HG03196 (cell line): ENCODE measurements at regions not wholly inside any gene's neighbourhood (a gene's known extent, or its start where the extent isn't known, plus 50 kb on each side); places are given as distances from the start of the nearest gene placed in this dataset.

Experiments
- ATAC-seq: cut with Tn5 transposase; IDR thresholded peaks from one replicate; pipeline ENCODE4 v1.9.1; 2021; ENCODE audit not compliant: unreplicated experiment

DNA sequence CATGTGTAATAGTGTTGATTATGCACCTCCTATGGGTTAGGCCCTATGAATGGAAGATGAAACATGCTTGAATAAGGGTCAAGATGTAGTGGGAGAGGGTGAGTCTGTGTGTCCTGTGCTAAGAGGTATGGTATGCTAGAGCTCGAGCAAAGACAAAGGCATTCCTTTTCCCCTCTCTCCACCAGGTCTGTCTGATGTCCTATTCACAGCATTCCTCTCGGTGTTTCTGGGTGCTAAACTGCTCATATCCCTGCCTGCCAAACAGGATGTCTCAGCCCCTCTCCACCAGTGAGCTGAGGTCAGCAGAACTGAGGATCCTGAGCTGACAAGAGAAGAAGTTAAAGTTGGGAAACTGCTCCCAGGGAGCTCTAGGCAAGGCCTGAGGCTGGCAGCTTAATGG is 344.9 kb downstream of the TSN start:
- no peak for ATAC-seq

DNA sequence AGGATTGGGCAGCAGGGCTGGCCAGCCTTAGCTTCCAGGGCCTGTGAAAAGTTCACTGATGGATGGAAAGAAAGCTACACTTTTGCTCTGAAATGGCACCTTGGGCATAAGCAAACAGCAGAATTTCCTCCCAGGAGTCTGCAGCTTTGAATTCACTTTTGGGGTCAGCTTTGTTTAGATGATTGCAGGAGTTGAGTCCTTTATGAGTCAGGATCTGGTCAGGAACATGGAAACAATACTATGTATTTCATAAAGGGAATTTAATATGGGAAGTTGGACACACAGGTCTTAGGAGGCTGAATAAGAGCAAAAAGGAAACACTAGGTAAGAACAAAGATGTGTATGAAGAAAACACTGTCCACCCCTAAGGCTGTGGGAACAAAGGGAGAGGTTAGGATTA is 345.3 kb downstream of the TSN start:
- no peak for ATAC-seq

DNA sequence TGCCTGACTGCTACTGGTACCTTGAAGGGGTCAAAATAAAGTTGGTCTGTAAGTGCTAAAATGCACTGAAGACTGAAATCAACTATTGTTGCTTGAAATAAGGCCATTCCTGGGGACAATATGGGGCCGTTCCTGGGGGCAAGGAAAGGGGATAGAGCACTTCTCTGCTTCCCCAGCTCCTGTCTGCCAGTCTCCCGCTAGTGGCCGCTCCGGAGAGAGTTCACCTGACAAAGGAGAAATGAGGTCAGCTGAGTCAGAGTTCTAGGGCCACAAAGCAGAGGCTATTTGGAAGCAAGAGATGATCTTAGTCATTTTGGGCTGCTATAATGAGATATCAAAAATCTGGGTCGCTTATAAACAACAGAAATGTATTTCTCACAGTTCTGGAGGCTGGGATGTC is 345.9 kb downstream of the TSN start:
- no peak for ATAC-seq

DNA sequence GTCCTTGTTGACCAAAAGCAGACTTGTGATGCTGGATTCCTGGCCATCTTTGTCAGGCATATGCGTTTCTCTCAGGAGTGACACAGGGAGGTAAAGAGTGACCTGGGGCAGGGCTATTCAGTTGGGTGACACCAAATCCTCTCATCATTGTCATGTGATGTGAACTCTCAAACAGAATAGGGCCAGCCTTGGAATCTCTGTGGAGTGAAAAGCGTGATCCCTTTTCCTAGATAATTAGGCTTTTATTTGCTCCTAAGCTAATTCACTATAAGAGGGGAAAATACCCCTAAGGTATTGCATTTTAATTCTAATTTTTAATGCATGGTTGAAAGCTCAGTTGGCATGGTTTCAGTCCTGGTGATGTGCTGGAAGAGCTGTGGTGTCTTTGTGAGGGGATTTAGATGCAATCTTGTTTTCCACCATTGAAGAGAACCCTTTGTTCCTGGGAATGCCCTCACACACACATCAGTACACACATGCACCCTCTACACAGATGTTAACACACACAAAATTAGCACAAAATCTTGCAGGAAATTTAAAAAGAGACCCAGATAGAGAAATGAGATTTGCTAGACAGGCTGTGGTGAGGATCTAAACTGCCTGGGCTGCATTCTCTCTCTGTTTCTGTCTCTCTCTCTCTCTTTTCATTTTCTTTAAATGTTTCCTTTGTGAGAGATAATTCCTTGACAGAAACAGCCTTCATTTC is 349.9 kb downstream of the TSN start:
- ATAC-seq = no peak

DNA sequence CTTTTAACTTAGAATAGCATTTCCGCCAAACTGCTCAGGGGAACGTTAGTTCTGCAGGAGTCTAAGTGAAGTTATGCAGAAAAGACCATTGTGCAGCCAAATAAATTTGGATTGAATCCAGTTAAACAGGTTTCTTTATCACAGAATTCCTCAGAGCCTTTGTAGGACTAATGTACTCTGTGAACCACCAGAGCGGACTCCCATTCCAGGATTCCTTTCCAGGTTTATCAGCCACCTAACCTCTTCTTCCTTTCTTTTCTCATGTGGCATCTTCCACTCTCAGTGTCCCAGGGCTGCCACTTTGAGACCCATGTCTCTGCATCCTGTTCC is 350.4 kb downstream of the TSN start:
- no peak for ATAC-seq

DNA sequence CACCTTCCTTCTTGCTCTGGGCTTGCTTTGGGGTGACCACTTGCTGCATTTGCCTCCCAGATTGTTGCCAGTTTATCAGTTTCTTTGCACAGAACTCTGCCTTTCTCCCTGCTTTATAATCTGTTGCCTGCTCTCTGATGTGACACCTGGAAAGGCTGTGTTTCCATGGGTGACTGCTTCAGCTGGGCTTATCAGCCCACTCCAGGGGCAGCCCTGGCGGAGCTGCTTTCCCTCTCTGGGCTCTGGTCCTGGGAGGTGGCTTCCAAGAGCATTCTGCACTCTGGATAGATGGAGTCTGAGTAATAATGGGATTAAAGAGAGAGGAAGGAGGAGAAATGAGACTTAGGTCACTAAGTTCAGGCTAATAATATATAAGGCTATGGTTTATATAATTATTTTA is 352.7 kb downstream of the TSN start:
- no peak for ATAC-seq

DNA sequence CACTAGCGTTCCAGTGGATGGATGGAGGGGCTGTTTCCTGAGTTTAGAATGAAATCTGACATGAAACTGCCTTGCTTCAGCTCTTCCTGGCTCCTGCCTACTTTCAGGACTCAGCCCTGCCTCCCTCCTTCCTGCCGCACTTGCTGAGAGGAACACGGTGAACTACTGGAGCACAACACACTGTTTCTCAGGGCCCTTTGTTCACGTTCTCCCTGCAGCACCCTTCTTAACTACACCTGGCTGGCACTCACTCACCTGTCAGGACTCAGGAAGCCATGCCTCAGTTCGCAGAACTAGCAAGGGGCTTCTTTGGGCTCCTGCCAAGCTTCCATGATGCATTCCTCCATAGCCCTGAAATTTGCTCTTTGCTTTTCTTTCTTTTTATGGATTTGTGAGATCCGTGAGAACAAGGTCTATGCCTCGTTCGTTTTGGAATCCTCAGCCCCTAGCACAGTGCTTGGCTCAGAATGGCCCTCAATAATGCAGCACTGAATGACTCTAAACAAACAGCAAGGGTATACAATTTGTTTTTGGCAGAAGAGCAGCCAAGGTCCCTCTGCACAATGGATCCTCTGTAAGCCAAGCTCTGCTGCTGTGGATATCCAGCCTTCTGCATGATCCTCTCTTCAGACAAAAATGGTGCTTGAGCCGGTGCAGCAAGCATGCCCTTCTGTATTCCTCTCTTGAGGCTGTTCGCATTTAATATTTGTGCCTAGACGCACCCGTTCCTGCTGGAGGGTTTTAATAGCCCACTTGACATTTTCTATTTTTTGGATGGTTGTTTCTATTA is 357.0 kb downstream of the TSN start:
- ATAC-seq = no peak

DNA sequence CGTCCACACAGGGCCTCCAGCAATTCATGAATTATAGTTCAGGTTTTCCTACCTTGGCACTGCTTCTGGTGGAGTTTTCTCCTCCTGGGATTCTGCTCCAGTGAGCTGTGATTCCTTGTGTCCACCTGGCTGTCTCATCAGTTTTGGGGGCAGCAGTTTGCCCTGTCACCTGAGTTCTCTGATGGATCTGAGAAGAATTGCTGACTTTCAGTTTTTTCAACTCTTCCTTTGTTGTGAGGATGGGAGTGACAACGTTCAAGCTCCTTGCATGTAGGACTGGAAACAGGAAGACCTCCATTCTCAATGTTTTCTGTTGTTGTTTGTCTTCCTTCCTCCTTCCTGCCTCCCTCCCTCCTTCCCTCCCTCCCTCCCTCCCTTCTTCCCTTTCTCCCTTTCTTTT is 359.0 kb downstream of the TSN start:
- no peak for ATAC-seq

DNA sequence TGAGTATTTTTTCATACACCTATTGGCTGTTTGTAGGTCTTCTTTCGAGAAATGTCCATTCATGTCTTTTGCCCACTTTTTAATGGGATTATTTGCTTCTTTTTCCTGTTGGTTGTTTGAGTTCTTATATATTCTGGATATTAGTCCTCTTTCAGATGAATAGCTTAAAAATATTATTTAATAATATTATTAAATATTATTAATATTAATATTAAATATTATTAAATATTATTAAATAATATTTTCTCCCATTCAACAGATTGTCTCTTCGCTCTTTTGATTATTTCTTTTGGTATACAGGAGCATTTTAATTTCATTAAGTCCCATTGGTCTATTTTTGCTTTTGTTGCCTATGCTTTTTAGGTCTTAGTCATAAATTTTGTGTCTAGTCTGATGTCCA is 361.9 kb downstream of the TSN start:
- no peak for ATAC-seq

DNA sequence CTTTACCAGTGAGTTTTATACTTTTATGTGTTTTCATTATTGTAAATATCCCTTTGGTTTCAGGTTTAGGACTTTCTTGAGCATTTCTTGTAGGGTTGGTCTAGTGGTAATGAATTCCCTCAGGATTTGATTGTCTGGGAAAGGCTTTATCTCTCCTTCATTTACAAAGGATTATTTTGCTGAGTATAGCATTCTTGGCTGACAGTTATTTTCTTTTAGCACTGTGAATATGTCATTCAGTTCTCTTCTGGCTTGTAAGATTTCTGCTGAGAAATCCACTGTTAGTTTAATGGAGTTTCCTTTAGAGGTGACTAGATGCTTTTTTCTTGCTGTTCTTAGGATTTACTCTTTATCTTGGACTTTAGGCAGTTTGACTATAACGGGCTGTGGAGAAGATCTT is 373.9 kb downstream of the TSN start:
- ATAC-seq = no peak

DNA sequence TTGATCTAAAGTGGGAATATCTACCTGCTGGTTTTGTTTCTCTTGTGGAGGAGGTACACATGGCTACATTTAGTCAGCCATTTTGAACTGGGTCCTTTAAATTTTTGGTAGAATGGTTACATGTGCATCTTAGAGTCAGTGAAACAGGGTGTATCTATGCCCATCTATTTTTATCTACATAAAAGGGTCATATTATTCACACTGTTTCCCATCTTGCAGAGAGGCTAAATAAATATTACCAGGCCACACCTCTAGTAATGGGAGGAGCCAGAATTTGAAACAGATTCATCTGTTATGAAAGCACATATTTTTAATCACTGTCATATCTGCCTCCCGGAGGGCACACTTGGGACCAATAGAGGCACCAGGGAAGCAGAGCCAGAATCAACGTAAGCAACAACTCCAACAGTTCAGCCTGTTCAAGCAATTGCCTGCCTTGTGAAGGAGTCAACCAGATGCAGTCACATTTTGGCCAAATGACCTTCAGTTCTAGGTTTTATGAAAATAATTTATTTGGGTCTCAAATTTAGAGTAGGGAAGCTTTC is 376.8 kb downstream of the TSN start:
- ATAC-seq = no peak

DNA sequence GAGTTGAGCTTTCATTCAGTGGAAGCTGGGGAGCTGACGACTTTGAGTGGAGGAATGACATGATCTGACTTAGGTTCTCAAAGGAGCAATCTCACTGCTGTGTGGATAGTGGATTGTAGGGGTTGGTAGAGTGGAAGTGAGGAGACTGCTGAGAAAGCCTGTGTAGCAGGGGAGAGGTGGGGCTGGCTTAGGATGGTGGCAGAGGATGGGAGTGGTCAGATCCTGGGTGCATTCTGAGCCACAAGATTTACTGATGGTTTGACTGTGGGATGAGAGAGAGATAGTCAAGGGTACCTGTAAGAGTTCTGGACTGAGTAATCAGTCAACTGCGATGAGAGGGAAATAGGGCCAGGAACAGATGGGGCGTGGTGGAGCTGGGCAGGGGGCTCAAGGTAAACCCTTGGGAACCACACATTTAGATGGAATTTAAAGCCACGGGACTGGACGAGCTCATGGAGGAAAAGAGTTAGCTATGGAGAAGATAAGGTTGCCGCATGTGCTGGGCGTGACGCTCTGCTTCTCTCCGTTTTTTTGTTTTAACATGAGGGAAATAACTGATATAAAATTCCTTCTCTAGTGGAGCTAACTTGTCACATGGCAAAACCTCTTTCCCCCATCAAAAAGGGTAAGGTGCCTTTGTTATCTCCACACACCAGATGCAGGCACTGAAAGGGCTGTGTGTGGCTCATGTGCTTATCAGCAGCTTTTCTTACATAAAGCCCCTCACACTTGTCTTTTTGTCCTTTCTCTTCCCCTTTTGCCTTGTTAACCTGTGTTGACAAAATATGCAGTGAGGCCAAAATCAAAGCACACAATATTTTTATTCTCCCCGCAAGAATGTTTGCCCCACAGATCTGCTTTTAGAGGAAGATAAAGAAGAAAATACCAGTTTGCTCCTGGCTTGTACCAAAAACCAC is 379.8 kb downstream of the TSN start:
- ATAC-seq = no peak

DNA sequence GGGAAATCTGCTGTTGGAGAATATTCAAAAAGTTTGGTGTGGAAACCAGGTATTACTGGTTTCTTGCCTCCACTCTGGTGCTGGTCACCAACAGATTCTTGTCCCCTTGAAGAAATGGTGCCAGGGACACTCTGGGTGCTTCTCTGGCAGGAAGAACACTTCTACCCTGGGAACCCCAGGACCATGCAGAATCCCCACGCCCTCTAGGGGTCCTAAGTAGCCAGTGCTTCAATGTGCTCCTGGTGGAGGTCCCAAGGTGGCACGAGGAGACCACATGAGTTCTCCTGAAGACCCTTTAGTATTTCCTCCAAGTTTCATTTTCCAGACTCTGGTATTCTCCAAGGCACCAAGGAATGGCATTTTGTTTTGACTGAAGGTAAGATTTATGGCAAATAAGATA is 380.6 kb downstream of the TSN start:
- no peak for ATAC-seq

DNA sequence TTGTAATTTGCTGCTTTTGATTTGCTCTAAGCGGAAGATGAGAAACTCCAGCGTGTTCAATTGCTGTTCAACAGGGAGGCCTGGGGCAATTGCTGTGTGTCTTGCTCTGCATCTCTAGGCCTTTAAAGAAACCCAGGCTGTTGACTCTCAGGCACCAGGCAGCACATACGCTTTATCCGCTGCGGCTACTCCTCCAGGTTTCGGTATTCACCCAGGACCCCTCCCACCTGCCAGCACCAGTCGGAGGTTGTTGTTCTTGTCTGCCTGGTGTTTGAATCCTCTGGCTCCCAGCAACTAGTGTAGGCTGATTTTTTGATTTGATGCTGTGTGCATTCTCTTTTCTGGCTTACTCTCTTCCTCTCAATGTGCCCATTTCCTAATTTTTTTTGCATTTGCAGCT is 383.1 kb downstream of the TSN start:
- ATAC-seq = no peak

DNA sequence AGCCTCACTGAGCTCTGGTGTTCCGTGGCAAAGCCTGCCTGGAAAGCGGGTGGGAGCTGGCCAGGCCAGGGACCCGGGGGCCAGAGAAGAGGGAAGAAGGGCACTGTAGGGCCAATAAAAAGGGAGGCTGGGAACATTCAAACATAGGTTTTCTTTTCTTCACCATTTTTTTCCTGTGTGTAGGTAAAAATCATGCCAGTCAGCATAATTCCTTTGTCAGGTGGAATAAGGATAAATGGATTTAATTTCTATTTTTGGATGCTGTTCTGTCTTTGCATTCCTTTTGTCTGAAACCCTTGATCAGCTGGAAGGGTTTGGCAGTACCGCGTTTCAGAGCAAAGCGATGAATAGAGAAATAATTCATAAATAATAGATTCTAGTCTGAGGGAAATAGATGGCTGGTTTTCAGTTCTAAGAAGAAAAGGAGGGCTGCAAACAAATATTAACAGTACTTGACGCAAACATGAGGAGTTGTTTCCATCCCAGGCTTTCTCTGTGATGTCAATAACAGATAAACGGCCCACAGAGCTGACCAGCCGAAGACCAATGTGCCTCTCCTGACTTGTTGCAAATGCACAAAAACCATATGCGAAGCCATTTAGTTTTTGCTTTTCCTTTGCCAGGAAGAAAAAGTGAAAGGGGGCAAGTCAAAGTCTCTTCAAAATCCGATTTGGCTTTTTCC is 384.4 kb downstream of the TSN start:
- ATAC-seq = no peak

DNA sequence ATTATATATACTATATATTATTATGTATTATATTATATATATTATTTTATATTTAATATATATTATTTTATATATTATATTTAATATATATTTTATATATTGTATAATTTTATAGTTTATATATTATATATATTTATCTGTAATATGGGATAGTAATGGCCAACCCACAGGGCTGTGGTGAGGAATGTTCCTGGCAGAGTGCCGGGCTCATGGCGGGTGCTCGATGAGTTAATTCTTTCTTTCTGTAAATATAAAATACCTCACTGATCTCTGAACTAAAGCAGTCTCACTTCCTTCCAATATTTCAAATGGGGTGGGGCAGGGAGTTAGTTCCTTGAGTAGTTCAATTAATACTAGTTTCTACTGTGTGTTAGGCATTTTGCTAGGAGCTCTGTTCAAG is 389.4 kb downstream of the TSN start:
- ATAC-seq = no peak

DNA sequence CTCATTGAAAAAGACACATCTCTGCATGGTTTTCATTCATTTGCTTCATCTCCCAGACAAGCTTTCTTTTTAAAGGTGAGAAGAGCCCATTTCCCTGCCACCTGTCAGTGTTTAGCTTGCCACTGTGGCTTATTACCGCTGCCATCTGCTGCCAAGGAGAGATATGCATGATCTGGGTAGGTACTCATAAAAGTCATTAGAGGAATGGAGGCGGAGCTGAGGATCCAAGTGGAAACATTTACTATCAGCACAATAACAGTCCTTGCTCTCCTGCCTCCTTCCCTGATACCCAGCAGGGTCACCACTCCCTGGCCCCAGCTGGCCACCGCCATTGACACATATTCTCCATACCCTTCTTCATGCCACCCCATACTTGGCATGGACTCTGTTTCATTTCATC is 390.4 kb downstream of the TSN start:
- ATAC-seq = no peak

DNA sequence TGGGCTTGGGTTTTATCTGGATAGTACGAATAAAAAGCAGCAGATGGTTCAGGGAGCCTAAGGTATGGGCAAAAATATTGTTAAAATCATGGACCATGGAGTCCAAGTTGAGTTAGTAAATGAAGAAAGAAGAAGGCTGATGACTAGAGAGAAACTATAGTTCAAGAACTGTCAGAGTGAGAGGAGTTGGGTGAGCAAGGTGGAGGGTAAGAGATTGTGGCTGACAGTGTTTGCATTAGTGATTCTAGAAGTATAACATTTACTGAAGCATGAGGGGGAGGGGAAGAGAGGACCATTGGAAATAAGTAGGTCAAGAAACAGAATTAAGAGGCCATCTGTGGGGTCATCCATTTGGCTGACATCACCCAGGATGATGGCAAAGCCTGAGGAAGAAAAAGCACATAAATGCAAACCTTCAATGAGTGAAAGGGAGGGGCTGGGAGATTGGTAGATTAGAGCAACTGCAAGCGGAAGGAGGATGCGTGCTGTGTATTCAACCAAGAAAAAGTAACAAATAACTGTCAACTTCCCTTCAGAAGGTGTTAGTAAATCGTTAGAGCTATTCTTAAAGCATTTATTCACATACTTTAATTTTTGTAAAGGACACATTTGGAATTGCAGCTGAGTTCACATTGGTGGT is 392.8 kb downstream of the TSN start:
- no peak for ATAC-seq

DNA sequence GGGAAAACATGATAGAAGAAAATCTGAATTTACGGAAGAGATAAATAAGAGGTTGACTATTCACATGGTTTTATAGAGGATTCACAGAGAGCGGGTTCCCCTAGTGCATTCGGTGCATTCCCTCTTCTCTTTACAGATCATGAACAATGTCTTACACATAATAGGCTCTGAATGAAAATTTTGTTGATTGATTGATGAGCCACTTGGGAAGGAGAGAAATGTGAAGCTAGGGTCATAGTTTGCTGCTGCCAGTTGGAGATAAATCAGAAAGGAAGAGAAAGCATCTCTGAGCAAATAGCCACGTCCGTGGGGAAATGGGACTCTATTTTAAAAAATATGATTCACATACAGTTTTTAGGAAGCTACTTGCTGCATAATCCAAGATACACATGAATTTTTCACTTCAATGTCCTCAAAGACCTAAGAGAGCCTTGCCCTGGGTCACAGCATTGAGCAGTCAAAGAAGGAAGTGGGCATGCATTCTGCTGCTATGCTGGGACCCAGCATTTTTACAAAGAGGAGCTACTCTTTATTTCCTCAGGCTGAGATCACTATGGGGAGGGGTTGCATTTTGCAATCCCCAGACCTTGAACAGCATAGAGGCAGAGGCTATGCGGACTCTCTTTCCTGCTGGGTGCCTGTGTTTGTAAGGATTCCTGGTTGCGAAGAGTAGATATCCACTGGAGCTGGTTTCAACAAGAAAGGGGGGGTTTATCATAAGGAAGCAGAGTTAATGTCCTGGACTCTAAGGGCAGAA is 395.3 kb downstream of the TSN start:
- no peak for ATAC-seq

DNA sequence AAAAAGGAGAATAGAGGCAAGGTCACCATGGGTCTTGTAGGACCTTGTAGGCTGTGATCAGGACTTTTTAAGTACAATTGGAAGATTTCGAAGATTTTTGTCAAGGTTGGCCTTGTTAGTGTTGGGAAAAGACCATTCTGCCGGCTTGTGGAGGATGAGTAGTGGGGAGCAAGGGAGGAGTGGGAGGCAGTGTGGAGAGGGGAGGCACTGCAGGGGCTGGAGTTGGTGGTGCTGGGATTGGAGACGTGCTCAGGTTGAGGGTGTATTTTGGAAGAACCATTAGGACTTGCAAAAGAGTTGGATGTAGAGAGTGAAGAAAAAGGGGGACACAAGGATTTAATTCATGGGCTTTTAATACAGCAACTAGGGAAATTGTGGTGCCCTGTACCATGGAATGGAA is 397.1 kb downstream of the TSN start:
- no peak for ATAC-seq
